GM21825 (cell line): ENCODE measurements at regions not wholly inside any gene's neighbourhood (a gene's known extent, or its start where the extent isn't known, plus 50 kb on each side); places are given as distances from the start of the nearest gene placed in this dataset.

Experiments used
- ATAC-seq: cut with Tn5 transposase; IDR thresholded peaks from one replicate; pipeline ENCODE4 v1.9.1; 2021; ENCODE audit warnings: mild to moderate bottlenecking, moderate library complexity; ENCODE audit not compliant: unreplicated experiment

DNA sequence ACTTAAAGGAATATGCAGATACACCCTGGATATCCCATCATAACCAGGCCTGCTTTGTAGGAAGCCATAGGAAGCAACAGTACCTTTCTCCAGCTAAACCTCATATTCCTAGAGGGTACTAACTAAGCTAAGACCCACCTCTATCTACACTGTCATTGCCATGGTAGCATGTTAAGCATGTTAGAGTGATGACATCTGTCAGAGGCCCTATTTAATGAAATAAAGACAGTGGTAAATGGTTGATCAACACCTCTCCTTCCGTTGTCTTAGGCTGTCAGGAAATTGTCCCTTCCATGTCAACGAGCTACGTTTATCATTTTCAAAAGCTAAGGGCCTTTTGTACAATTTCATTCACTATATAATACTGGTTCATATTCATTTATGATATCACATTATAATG lies 251.1 kb upstream of the PSMD7 start:
- ATAC-seq: no peak

DNA sequence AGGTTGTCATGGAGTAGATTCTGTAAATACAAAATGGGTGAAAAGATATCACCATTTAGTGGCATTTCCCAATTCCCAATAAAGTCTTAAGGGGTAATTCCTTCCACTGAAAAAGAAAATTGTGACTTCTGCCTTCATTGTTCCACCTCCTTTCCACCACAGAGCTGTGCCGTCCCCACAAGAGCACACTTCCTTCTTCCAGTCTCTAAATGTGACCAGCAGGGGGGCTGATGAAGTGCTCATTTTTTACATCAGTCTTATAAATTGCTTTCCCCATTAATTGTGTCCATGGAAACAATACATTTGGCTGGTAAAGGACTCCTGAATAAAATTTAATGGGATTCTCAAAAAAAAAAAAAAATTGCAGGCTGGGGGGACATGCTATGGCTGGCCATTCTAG lies 260.8 kb upstream of the PSMD7 start:
- no peak for ATAC-seq

DNA sequence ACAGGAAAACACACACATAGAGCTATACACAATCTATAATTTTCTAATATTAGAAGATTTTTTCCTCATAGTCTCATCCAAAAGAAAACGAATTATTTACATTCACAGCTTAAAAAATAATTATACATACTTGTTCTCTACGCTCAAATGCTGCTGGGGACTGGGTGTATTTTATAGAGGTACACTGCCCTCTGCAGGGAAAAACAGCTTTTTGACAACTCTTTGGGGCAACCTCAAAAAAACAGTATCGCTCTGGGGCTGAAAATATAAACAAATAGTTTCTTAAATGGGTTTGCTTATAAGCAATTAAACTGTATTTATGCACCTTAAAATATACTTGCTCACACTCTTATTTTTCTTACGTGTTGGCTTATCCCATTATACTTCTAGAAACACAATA lies 261.8 kb upstream of the PSMD7 start:
- no peak for ATAC-seq

DNA sequence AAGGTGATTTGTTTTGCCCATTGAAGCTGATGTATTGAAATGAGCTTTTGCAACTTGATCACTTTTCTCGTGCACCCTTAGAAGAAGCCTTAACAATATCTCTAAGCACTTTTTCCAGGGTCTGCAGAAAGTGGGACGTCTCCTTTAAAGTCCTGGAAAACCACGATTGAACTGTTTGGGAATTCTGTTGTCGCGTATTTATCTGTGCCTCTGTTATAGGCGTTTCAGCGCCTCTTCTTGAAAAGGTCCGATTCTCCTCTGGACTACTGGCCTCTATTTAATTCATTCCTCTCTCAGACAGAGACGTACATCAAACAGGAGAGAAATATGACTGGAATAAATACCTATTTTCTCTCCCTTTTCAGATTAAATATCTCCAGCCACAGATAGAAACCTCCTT lies 262.4 kb upstream of the PSMD7 start:
- no peak for ATAC-seq

DNA sequence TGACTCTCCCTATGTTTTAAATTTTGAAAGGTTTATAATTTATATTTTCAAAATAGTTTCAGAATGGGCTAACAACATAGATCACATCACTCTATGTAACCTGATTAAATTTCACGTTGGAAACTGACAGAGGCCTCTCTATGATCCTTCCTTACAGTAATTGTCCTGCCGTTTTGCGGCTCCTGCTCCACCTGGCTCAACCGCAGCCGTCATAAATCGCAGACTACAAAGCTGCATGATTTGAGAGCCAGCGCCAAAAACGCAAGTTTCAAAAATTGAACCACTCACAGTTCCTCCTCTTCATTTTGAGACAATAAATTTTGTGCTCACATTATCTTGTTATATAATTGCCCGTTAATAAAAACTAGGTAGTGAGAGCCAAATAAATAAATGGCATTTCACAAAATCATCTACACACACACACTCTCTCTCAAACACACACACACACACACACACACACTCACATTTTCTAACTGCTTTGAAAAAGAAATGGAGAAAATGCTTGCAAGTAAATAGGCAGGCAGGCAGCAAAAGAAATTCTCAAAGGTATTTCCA lies 263.1 kb upstream of the PSMD7 start:
- no peak for ATAC-seq

DNA sequence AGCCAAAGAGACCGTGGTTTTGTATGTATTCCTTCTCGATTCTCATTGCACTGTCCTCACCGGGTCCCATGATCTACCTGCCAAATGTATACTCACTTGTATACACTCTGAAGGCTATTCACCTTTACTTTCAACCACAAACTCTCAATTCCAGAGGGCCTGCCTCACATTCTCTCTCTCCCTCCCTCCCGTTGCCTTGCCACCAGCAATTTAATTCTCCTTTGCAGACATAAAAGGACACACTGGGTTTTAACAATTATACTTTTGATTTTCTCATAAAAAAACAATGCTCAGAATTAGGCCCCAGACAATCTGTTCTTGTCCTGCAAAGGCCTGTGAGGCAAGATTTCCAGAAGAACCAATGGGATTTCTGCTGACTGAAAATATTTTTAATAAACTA lies 265.1 kb upstream of the PSMD7 start:
- no peak for ATAC-seq

DNA sequence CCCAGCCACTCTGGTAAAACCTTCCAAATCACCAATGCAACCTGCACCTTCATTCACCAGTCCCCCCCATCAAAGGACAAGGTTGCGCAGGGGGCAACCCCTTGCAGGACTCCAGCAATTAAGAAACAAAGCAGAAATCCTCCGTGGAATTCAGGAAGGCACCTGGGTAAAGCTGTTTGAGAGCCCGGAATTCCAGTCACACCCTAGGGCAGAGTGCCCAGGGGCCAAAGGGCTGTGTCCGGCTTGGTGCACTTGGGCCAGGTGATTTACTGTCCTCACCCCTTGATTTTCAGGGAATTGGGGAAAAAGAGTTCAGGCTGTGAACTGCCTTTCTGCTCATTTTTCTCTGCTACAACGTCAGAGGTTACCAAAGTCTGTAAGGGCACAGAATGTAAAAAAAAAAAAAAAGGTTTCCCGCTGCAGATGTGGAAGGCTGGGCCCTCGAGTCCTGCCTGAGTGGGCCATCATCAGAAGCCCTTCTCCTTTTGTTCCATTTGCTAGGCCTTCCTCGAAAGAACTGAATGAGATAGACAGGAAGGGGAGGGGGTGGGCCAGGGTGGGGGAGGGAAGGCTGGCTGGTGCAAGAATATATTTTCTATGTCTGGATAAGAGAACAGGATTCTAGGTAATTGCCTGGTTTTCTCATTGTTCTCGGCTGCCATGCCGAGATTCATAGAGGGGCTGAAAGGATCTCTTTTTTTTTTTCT lies 266.5 kb upstream of the PSMD7 start:
- ATAC-seq: no peak

DNA sequence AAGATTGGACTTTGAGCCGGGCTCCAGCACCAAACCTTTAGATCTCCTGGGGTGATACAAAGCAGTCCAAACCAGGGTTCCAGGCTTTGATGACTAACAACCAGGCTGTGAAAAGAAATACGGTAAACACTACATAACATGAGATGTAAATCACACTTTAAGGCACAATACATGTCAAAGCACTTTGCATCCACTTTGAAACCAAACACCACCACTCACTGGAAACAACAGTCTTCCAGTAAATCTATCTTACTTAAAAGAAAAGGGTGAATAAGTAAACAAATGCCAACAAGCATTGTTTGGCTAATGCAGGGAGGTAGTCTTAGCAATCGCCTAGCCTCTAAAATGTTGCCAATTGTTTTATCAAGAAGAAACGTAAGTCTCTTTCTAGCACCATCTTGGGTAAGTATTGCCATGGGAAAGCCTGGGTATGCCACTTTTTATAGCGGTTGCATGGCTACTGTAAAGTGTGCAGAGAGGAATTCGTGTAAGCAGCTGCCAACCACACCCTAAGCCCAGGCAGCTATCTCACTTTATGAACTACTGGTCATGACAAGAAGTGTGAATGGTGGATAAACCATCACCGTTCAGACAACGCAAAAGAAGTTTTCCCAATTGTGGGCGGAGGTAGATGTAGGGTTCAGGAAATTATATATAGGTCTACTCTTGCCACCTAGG lies 267.4 kb upstream of the PSMD7 start:
- no peak for ATAC-seq

DNA sequence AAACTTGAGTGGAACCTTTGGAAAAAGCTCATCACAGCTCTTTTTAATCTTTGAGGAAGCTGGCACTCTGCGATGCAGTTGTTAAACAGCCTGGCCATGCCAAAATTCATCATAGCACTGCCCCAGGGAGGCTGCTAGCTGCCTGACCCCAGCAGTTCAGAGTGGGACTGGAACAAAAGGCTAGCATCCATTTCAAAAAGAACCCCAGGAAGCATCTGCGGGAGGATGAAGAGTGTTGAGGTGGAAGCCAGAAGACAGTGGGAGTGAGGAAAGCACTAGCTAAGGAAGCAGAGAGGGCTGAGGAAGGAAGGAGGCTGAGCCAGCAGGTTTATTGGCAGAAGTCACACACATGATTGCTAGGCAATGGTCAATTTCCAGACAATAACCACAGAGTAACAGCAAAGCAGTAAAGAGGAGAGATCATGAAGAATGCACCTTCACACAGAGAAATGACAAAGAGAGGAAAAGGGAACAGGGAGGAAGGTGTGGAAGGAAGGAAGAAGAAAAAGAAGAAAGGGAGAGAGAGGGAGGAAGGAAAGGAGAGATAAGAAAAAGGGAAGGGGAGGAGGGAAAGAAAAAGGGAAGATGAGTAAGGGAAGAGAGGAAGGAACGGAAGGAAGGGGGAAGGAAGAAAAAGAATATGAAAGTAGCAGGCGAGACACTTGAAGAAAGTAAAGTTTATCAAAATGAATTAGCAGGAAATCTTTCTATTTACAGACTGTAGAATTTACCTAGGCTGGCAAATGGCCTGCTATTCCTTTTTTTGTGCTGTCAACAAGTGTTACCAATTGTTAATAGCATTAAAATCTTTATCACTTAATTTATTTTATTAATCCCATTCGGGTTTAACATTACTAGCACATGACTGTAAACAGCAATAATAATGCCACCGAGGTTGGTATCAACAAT lies 270.0 kb upstream of the PSMD7 start:
- ATAC-seq: no peak

DNA sequence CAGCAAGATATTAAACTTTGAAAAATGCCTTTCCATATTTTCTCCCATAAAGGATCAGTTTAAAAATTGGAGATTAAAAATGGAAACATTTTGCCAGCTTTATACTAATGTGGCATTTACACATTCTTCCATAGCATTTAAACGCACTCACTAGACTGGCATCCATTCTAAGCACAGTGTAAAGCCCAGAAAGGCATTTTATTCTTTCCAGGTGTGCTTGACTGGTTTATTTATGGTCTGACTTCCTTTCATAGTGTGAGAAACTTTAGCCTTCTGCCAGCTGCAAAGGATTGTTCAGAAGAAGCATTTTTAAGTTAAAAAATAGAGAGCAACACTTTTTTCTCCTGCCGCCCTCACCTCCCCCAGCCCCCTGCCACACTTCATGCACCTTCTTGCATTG lies 271.7 kb upstream of the PSMD7 start:
- ATAC-seq: no peak

DNA sequence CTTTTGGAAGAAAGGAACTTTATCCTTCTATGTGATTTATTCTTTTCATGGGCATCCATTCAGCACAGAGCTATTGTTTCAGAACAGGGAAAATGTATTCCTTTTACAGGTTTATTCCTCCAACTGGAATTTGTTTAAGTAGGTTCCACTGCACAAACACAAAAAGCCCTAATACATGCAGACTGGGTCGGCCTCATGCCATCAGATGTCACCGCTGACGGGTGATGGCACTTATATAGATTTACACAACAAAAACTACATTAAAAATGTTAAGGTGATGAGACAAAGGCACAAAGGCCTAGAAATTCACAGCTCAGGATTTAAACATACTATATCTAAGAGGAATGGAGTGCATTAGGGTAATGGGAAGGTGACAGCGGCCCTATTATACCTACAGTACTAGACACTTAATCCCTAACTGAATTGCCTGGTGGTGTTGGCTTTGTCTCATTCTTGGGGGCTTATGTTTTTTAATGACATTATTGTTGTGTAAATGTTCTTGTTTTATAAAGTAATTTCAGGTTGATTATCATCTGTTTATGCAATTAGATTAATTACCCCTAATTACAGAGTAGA lies 276.4 kb upstream of the PSMD7 start:
- no peak for ATAC-seq

DNA sequence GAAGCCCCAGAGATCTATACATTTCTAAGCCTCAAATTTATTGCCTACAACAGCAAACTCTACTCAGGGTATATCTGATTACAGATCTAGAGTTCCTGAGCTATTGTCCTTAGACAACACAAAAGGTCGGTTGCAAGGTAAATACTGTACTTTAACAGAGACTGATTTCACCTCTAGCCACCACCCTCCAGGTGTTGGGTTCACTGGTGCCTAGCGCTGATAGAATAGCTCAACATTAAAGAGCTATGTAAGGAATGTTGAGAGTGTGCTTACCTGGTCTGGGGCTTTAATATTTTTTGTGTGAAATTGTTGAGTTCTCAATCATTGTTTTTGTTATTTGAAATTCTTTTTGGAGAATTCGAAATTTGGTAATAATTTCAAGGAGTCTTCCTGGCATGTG lies 277.0 kb upstream of the PSMD7 start:
- ATAC-seq: no peak

DNA sequence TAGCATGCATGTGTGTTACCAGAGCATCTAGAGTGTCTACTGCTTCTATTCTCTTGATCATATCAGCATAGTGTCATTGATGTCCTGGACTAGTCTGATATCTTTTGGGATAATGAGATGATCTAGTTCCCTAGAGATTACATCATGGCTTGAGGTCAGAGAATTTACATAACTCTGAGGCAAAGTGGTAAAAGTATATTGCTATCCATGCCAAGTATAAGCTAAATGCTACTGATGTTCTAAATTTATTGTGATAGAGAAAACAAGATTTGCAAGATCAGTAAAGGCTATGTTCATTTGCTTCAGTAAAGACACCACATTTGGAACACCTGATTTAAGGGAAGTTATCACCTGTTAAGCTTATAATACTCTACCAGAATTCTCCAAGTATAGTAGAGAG lies 280.7 kb upstream of the PSMD7 start:
- no peak for ATAC-seq

DNA sequence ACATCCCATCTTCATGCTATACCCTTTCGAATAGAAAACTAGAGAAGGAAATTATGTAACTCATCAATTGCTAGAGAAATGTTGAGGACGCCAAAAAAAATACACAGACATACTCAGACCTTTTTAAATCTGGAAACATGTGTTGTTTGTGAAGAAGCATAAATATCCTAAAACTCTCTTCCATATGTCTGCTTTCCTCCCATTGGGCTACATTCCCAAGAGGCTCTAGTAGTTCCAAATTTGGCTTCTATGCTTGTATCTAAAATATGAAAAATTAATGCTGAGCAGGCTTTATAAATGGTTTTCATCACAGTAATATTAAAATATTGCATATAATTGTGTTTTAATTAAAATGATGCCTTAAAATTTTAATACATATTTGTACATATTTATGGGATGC lies 297.9 kb upstream of the PSMD7 start:
- no peak for ATAC-seq

DNA sequence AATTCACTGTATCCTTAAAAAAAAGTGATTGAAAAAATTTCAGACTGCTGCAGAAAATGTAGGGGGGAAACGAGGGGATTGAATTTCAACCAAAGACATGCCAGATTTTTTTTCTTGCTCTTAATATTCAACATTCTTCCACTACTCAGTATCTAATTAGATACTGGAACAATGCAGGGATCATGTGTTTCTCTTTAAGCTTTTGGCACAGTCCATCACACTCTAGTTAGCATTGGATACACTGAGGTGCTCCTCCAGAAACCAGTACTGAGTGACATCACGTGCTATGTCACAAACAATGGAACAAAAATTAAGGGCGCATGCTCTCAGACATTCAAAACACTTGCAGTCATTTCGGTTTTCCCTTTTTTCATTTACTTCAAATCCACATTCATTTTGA lies 298.6 kb upstream of the PSMD7 start:
- no peak for ATAC-seq

DNA sequence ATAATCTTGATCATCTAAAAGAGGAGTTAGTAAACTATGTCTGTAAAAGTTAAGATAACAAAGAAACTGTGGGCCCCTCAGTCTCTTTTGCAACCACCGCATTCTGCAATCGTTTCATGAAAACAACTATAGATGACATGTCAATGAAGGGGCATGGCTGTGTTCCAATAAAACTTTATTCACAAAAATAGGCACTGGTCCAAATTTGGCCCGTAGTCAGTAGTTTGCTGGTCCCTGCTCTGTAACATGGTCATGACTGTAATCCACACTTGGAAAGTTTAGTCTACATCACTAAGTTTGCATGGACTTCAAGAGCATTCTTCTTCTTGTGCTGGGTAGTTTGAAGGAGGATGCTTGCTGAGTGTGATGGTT lies 299.3 kb upstream of the PSMD7 start:
- ATAC-seq: no peak

DNA sequence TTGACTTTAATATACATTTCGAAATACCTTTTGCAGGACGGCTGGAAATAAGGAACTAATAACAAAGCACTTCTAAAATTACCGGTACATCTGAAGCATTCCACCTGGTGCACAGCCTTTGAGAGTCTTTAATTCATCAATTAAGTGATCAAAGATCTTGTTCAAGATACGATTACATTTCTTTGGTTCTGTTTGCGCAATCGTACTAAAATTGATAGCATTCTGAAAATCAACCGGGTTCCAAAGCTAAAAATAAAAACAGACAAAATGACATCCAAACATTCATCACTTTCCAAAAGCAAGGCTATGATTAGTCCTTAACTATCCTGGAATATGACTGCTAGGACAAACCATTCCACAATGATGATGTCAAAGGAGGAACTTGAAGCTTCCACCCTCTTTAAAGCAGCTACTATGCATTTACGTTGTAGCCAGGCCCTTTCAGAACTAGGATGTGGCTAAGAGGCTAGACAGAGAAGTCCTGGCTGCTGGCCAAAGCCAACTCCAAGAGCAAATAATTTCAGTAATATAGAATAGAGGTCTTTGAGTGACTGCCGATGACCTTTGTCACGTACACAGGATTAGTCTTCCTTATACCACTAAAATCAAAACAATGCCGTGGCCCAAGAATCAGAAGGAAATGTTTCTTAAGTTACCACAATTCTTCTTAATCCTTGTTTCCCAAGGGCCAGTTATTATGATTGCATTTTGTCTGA lies 299.8 kb upstream of the PSMD7 start:
- no peak for ATAC-seq

DNA sequence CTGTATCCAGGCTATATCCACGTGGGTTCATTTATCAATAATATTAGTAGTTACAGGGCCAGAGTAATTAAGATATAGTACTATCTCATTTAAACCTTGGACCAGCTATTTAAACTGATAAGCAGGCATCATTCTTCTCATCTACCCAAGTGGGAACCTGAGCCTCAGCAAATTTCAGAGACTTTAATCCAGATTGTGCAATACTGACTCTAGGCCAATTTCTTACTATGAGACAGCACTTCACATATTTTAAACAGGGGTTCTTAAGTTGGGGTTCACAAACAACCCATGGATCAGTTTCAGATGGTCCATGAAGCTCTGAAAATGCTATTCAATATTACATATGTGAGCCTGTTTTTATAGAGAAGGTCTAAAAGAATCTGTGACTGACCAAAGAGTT lies 302.7 kb upstream of the PSMD7 start:
- no peak for ATAC-seq

DNA sequence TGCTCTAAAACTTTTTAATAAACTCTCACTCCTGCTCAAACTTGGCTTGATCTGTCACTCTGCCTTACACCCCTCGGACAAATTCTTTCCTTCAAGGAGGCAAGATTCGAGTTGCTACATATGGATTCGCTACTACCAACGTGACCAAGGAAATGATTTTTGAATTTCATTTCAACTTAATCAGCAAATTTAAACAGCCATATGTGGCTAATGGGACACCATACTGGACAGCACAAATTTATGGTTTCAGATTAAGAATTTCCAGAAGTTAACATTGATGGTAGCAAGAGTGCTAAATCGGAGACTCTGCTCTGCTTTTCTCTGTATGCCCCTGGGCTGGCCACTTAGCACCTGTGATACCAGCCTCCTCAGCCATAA lies 318.2 kb upstream of the PSMD7 start:
- no peak for ATAC-seq

DNA sequence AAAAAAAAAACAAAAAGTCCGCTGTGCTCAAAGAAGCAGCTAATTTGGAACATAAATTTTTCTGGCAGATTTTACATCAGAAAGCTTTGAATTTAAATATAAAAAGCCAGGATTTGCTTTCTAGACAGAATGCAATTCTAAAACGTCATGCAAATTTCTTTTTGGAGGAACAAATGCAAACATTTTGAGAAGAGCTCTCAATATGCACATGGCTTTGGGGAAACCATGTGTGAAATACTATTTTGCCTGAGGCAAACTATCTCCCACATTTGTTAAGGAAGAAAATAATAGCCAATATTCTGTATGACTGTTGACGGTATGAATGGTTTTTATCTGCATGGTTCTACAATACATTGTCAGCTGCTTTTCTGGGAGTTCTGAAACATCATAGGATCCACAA lies 320.0 kb upstream of the PSMD7 start:
- no peak for ATAC-seq

DNA sequence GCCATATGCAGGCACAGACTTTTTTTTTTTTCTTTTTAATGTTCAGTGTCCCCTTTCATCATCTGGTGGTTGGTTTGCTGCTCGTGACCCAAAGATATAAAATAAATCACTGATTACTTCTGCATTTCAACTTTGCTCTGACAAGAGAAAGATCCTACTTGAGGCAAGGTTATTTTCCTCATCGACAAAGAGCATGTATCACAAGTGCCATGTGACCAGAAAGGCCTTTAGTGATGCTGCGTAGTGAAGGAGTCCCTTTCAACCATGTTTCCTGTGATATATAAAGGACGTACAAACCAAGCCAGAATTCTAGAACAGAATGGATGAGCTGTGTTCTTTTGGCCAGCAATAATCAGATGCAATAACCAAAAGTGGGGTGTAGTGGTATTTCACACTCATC lies 323.4 kb upstream of the PSMD7 start:
- no peak for ATAC-seq
